ENCODE measurements at regions not wholly inside any gene's neighbourhood (a gene's known extent, or its start where the extent isn't known, plus 50 kb on each side); places are given as distances from the start of the nearest gene placed in this dataset.

DNA sequence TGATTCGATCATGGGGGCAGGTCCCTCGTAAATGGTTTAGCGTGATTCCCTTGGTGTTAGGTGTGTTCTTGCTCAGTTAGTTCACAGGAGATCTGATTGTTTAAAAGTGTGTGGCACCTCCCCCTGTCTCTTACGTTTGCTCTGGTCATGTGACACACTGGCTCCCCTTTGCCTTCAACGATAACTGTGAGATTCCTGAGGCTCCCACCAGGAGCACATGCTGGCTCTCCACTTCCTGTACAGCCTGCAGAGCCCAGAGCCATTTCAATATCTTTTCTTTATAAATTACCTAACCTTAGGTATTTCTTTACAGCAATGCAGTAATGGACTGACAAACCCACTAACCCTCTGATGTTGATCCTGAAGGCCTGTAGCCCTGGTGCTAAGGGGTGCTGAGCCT is 141.9 kb downstream of the FCRL5 start:
- H3K27ac ChIP-seq (ENCODE audit: low read depth, low read length), result no peak overlapping the region
- H3K4me3 ChIP-seq (ENCODE audit: low read depth, low read length), result no peak overlapping the region
- no peaks in the 10 kb centered on the region for H3K36me3 ChIP-seq (ENCODE audit: insufficient read depth, low read length)
- H2AFZ ChIP-seq (ENCODE audit: low read length, unreplicated experiment), result no peak overlapping the region
- H3K27me3 ChIP-seq (ENCODE audit: insufficient read depth, low read length), result no peaks in the 10 kb centered on the region
- no peaks in the 10 kb centered on the region for H3K4me1 ChIP-seq (ENCODE audit: control insufficient read depth, insufficient read depth, low read length, unreplicated experiment)
- H3K79me2 ChIP-seq (ENCODE audit: control insufficient read depth, insufficient read depth, low read length, unreplicated experiment), result no peaks in the 10 kb centered on the region

DNA sequence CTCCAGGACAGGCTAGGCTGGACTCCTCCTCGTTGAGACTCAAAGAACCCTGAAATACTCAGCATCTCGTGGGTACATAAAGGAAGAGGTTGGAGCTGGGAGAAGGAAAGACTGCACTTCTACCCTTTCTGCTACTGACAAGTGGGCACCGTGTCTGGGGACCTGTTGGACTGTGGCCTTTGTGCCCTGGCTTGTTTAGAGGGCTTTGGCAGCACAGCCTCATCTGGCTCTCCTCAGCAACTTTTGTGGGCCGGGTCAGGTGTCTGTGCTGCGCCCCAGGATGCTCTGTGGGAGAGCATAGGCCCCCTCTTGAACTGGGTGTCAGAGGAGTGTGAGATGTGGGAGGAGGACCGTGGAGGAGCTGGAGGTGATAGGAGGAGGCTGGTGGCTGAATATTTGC is 142.4 kb downstream of the FCRL5 start:
- H3K4me3 ChIP-seq (ENCODE audit: low read depth, low read length), result no peak overlapping the region
- H3K27me3 ChIP-seq (ENCODE audit: insufficient read depth, low read length), result no peaks in the 10 kb centered on the region
- H2AFZ ChIP-seq (ENCODE audit: low read length, unreplicated experiment), result no peak overlapping the region
- H3K36me3 ChIP-seq (ENCODE audit: insufficient read depth, low read length), result no peaks in the 10 kb centered on the region
- H3K27ac ChIP-seq (ENCODE audit: low read depth, low read length), result no peak overlapping the region
- no peaks in the 10 kb centered on the region for H3K79me2 ChIP-seq (ENCODE audit: control insufficient read depth, insufficient read depth, low read length, unreplicated experiment)
- no peaks in the 10 kb centered on the region for H3K4me1 ChIP-seq (ENCODE audit: control insufficient read depth, insufficient read depth, low read length, unreplicated experiment)

DNA sequence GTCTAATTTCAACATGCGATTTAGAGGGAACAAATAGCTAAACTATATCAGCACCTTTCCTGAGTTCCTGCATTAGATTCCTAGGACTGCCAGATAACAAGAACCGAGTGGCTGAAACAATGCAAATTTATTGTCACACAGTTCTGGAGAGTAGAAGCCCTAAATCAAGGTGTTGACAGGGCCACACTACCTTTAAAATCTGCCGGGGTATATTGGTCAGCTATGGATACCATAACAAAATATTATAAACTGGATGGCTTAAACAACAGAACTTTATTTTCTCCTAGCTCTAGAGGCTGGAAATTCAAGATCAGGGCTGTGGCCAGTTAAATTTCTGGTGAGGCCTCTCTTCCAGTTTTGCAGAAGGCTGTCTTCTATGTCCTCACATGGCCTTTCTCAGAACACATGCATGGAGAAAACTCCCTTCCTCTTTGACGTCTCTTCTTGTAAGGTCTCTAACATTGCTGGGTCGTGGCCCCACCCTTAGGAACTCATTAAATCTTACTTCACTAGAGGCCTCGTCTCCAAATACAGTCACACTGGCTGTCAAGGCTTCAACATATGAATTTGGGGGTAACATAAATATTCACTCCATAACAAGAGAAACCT is 144.3 kb downstream of the FCRL5 start:
- no peaks in the 10 kb centered on the region for H3K79me2 ChIP-seq (ENCODE audit: control insufficient read depth, insufficient read depth, low read length, unreplicated experiment)
- no peak overlapping the region for H2AFZ ChIP-seq (ENCODE audit: low read length, unreplicated experiment)
- H3K4me3 ChIP-seq (ENCODE audit: low read depth, low read length), result no peak overlapping the region
- H3K4me1 ChIP-seq (ENCODE audit: control insufficient read depth, insufficient read depth, low read length, unreplicated experiment), result no peaks in the 10 kb centered on the region
- no peak overlapping the region for H3K27ac ChIP-seq (ENCODE audit: low read depth, low read length)
- H3K36me3 ChIP-seq (ENCODE audit: insufficient read depth, low read length), result no peaks in the 10 kb centered on the region
- H3K27me3 ChIP-seq (ENCODE audit: insufficient read depth, low read length), result no peaks in the 10 kb centered on the region

DNA sequence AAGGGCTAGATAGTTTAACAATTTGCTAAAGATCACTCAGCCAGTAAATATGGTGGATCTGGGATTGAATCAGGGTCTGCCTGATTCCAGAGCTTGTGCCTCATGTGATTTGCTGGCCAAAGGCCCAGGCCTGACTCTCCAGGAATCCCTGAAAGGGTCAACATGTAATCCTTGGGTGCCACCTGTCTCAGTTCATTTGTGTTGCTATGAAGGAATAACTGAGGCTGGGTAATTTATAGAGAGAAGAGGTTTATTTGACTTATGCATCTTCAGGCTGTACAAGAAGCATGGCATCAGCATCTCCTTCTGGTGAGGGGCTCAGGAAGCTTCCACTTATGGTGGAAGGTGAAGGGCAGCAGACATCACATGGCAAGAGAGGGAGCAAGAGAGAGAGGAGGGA is 144.9 kb downstream of the FCRL5 start:
- Histone ChIP-seq H3K27me3 (ENCODE audit: insufficient read depth, low read length) (no peaks in the 10 kb centered on the region), H2AFZ (ENCODE audit: low read length, unreplicated experiment) (no peak overlapping the region), H3K79me2 (ENCODE audit: control insufficient read depth, insufficient read depth, low read length, unreplicated experiment) (no peaks in the 10 kb centered on the region), H3K36me3 (ENCODE audit: insufficient read depth, low read length) (no peaks in the 10 kb centered on the region), H3K4me1 (ENCODE audit: control insufficient read depth, insufficient read depth, low read length, unreplicated experiment) (no peaks in the 10 kb centered on the region), H3K4me3 (ENCODE audit: low read depth, low read length) (no peak overlapping the region), H3K27ac (ENCODE audit: low read depth, low read length) (no peak overlapping the region)

DNA sequence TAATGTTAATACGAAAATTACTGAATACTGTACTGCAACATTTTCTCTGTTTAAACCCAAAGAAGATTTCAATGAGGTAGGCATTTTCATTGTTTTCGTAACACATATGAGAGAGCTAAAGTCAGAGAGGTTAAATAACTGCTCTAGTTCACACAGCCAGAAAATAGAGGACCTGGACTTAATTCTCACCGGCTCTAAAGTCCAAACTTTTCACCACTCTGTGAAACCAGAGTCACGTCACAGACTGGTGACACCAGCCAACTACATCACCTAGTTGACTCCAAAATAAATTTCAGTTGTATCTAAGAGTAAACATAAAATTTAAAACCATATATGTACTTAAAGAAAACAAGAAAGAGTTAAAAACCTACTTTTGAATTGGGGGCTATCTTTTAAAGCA is 146.7 kb downstream of the FCRL5 start:
- Histone ChIP-seq H2AFZ (ENCODE audit: low read length, unreplicated experiment) (no peak overlapping the region), H3K4me1 (ENCODE audit: control insufficient read depth, insufficient read depth, low read length, unreplicated experiment) (no peaks in the 10 kb centered on the region), H3K4me3 (ENCODE audit: low read depth, low read length) (no peak overlapping the region), H3K27ac (ENCODE audit: low read depth, low read length) (no peak overlapping the region), H3K79me2 (ENCODE audit: control insufficient read depth, insufficient read depth, low read length, unreplicated experiment) (no peaks in the 10 kb centered on the region), H3K36me3 (ENCODE audit: insufficient read depth, low read length) (no peaks in the 10 kb centered on the region), H3K27me3 (ENCODE audit: insufficient read depth, low read length) (no peaks in the 10 kb centered on the region)

DNA sequence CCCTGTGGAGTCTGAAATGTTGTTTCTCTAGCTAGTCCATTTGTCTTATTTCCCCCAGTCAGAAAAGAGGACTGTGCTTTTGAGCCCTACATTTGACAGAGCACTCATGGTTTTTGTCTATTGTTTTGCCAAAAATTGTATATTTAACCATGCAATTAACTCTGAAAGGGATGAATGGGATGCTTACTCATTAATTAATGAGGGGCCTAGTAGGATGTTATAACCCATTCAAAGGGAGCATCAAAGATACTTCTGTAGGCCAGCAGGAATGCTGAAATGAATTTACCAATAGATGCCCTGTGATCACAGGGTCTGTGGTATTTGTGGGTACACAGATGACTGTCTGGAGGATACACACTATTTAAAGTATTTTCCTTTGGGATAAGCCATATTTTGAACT is 147.7 kb downstream of the FCRL5 start:
- no peak overlapping the region for H3K27ac ChIP-seq (ENCODE audit: low read depth, low read length)
- no peaks in the 10 kb centered on the region for H3K79me2 ChIP-seq (ENCODE audit: control insufficient read depth, insufficient read depth, low read length, unreplicated experiment)
- no peak overlapping the region for H2AFZ ChIP-seq (ENCODE audit: low read length, unreplicated experiment)
- no peaks in the 10 kb centered on the region for H3K36me3 ChIP-seq (ENCODE audit: insufficient read depth, low read length)
- no peaks in the 10 kb centered on the region for H3K4me1 ChIP-seq (ENCODE audit: control insufficient read depth, insufficient read depth, low read length, unreplicated experiment)
- no peaks in the 10 kb centered on the region for H3K27me3 ChIP-seq (ENCODE audit: insufficient read depth, low read length)
- no peak overlapping the region for H3K4me3 ChIP-seq (ENCODE audit: low read depth, low read length)

DNA sequence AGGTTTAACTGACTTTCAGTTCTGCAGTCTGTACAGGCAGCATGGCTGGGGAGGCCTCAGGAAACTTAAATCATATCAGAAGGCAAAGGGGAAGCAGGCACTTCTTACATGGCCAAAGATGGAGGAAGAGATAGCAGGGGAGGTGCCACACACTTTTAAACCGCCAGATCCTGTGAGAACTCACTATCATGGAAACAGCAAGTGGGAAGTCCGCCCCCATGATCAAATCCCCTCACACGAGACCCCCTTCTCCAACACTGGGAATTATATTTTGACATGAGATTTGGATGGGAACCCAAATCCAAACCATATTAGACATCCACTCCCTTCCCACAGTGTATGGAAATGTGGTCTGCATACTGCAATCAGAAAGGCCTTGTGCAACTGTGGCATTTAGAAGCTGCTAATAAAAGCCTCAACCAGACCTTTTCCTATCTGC is 148.2 kb downstream of the FCRL5 start:
- Histone ChIP-seq H3K4me1 (ENCODE audit: control insufficient read depth, insufficient read depth, low read length, unreplicated experiment) (no peaks in the 10 kb centered on the region), H2AFZ (ENCODE audit: low read length, unreplicated experiment) (no peak overlapping the region), H3K27ac (ENCODE audit: low read depth, low read length) (no peak overlapping the region)

DNA sequence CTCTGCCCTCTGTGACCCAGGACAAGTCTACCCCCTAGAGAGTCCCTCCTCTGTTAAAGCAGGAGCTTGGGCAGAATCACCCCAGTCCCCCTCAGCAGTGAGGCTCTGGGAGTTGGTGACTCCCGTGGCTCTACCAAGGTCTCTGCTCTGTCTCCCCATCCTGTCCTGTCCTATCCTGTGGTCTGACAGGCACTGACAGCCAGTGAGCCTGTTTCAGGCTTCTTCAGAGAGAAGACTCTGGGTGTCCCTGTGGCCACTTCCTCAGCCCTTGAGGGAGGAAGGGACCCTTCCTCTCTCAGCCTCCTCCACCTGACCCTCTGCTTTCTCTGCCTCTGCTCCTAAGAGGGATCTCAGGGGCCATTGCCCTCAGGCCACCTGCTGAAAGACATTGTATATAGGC is 148.7 kb downstream of the FCRL5 start:
- no peak overlapping the region for H2AFZ ChIP-seq (ENCODE audit: low read length, unreplicated experiment)
- no peak overlapping the region for H3K27ac ChIP-seq (ENCODE audit: low read depth, low read length)
- no peaks in the 10 kb centered on the region for H3K79me2 ChIP-seq (ENCODE audit: control insufficient read depth, insufficient read depth, low read length, unreplicated experiment)
- H3K4me1 ChIP-seq (ENCODE audit: control insufficient read depth, insufficient read depth, low read length, unreplicated experiment), result no peaks in the 10 kb centered on the region
- H3K4me3 ChIP-seq (ENCODE audit: low read depth, low read length), result no peak overlapping the region
- H3K27me3 ChIP-seq (ENCODE audit: insufficient read depth, low read length), result no peaks in the 10 kb centered on the region
- H3K36me3 ChIP-seq (ENCODE audit: insufficient read depth, low read length), result no peaks in the 10 kb centered on the region

More for the DNA sequence above, 148.2 kb downstream of the FCRL5 start:
- Histone ChIP-seq H3K4me3 (ENCODE audit: low read depth, low read length) (no peak overlapping the region), H3K27me3 (ENCODE audit: insufficient read depth, low read length) (no peaks in the 10 kb centered on the region), H3K36me3 (ENCODE audit: insufficient read depth, low read length) (no peaks in the 10 kb centered on the region), H3K79me2 (ENCODE audit: control insufficient read depth, insufficient read depth, low read length, unreplicated experiment) (no peaks in the 10 kb centered on the region)

DNA sequence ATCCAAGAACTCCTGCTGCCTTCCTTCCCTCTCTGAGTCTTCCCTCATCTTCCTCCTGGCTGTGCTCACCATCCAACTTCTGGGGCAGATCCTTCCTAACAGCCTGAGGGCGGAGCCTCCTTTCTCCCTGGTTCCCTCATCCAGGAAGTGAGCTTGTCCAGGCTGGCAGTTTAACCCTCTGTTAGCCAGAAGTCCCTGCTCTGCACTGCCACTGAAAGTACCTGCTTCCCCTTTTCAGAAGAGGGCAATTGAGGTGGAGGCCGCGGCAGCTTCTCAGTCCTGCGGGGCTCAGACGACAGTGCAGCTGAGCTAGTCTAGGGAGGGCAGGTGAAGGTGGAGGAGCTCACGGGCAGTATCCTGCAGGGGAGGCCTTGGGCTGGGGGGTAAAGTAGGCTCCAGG is 149.1 kb downstream of the FCRL5 start:
- no peak overlapping the region for H3K4me3 ChIP-seq (ENCODE audit: low read depth, low read length)
- no peaks in the 10 kb centered on the region for H3K79me2 ChIP-seq (ENCODE audit: control insufficient read depth, insufficient read depth, low read length, unreplicated experiment)
- H3K27me3 ChIP-seq (ENCODE audit: insufficient read depth, low read length), result no peaks in the 10 kb centered on the region
- no peaks in the 10 kb centered on the region for H3K4me1 ChIP-seq (ENCODE audit: control insufficient read depth, insufficient read depth, low read length, unreplicated experiment)
- no peaks in the 10 kb centered on the region for H3K36me3 ChIP-seq (ENCODE audit: insufficient read depth, low read length)
- H2AFZ ChIP-seq (ENCODE audit: low read length, unreplicated experiment), result no peak overlapping the region
- no peak overlapping the region for H3K27ac ChIP-seq (ENCODE audit: low read depth, low read length)

DNA sequence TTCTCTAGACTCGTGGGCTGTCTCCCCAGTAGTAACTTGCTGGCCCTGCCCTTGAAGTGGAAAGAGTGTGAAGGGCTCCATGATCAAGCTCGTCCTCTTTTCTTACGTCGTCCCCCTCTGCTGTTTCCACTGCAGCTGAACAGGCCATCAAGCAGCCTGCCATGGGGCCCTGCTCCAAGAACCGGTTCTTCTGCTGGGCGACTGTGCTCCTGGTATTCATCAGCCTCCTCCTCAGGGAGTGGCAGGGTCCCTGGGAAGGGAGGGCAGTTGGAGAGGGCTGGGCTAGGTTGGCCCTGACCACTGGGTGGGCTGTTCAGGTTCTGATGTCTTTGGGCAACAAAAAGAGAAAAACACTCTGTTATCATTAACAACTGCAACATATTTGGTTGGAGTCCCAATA is 151.5 kb downstream of the FCRL5 start:
- Histone ChIP-seq H3K36me3 (ENCODE audit: insufficient read depth, low read length) (no peaks in the 10 kb centered on the region), H3K79me2 (ENCODE audit: control insufficient read depth, insufficient read depth, low read length, unreplicated experiment) (no peaks in the 10 kb centered on the region), H3K27me3 (ENCODE audit: insufficient read depth, low read length) (no peaks in the 10 kb centered on the region), H2AFZ (ENCODE audit: low read length, unreplicated experiment) (no peak overlapping the region), H3K4me1 (ENCODE audit: control insufficient read depth, insufficient read depth, low read length, unreplicated experiment) (no peaks in the 10 kb centered on the region), H3K4me3 (ENCODE audit: low read depth, low read length) (no peak overlapping the region), H3K27ac (ENCODE audit: low read depth, low read length) (no peak overlapping the region)

DNA sequence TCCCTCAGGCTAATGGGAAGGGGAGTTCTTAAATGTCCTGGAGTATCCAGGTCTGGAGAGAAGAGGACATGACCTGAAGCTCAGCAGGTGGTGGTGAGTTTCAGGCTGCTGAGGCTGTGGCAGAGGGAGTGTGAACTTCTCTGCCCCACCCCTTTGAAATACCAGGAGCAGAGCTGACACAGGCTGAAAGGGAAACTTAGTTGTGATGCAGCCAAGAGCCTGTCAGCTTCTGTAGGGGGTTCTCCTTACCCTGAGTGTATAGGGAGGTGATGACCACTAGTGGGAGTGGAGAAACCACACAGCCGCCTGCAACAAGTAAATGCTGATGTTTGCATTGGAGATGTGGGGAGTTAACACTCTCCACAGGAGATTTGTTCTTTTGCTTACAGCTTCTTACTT is 152.3 kb downstream of the FCRL5 start:
- H3K36me3 ChIP-seq (ENCODE audit: insufficient read depth, low read length), result no peaks in the 10 kb centered on the region
- no peak overlapping the region for H2AFZ ChIP-seq (ENCODE audit: low read length, unreplicated experiment)
- H3K4me1 ChIP-seq (ENCODE audit: control insufficient read depth, insufficient read depth, low read length, unreplicated experiment), result no peaks in the 10 kb centered on the region
- no peak overlapping the region for H3K4me3 ChIP-seq (ENCODE audit: low read depth, low read length)
- no peaks in the 10 kb centered on the region for H3K79me2 ChIP-seq (ENCODE audit: control insufficient read depth, insufficient read depth, low read length, unreplicated experiment)
- H3K27me3 ChIP-seq (ENCODE audit: insufficient read depth, low read length), result no peaks in the 10 kb centered on the region
- no peak overlapping the region for H3K27ac ChIP-seq (ENCODE audit: low read depth, low read length)
